DOHH2 (cell line): ENCODE measurements at regions not wholly inside any gene's neighbourhood (a gene's known extent, or its start where the extent isn't known, plus 50 kb on each side); places are given as distances from the start of the nearest gene placed in this dataset.

ENCODE experiments used
- H3F3A ChIP-seq: fragments of 200-600 bp; sonication (generic), shearing (Covaris generic); 2 replicates; pipeline ENCODE4 v1.6.0; 2016; ENCODE audit warnings: antibody characterized with exemption, mild to moderate bottlenecking; ENCODE audit not compliant: control insufficient read depth, insufficient read depth
- H3K27ac ChIP-seq: fragments of 200-600 bp; sonication (generic); 2 replicates; pipeline ENCODE4 v1.5.1; 2014; ENCODE audit warnings: low read depth, mild to moderate bottlenecking, low read length, moderate library complexity
- H3K27me3 ChIP-seq: fragments of 200-600 bp; sonication (generic); 2 replicates; pipeline ENCODE4 v1.6.1; 2014; ENCODE audit warnings: mild to moderate bottlenecking, low read length, mixed read lengths; ENCODE audit not compliant: control insufficient read depth
- H3K36me3 ChIP-seq: fragments of 200-600 bp; sonication (generic); 2 replicates; pipeline ENCODE4 v1.6.1; 2014; ENCODE audit warnings: mild to moderate bottlenecking, low read length, moderate library complexity, mixed read lengths; ENCODE audit not compliant: control insufficient read depth
- H3K4me1 ChIP-seq: fragments of 200-600 bp; sonication (generic); 2 replicates; pipeline ENCODE4 v1.6.1; 2014; ENCODE audit warnings: mild to moderate bottlenecking, low read length, mixed read lengths; ENCODE audit not compliant: control insufficient read depth
- H3K4me2 ChIP-seq: fragments of 200-600 bp; sonication (generic); 2 replicates; pipeline ENCODE4 v1.6.0; 2014; ENCODE audit warnings: mild to moderate bottlenecking, low read length, moderate library complexity
- H3K4me3 ChIP-seq: fragments of 200-600 bp; sonication (generic); 2 replicates; pipeline ENCODE4 v1.5.1; 2014; ENCODE audit warnings: mild to moderate bottlenecking, low read length, mixed read lengths
- H3K79me2 ChIP-seq: fragments of 200-600 bp; sonication (generic); 2 replicates; pipeline ENCODE4 v1.6.1; 2014; ENCODE audit warnings: mild to moderate bottlenecking, low read length, mixed read lengths; ENCODE audit not compliant: control insufficient read depth
- H3K9me2 ChIP-seq: fragments of 200-600 bp; sonication (generic); replicated peaks from 2 replicates; pipeline ENCODE4 v1.6.1; 2014; ENCODE audit warnings: mild to moderate bottlenecking, low read length, mixed read lengths; ENCODE audit not compliant: control insufficient read depth
- H3K9me3 ChIP-seq: fragments of 200-600 bp; sonication (generic); 2 replicates; pipeline ENCODE4 v1.6.1; 2014; ENCODE audit warnings: antibody characterized with exemption, low read length, mixed read lengths; ENCODE audit not compliant: control insufficient read depth, insufficient read depth
- H4K20me1 ChIP-seq: fragments of 200-600 bp; sonication (generic); 2 replicates; pipeline ENCODE4 v1.6.0; 2014; ENCODE audit warnings: low read depth, mild to moderate bottlenecking, antibody characterized with exemption, low read length, moderate library complexity; ENCODE audit not compliant: control insufficient read depth, insufficient read depth
- EZH2phosphoT487 ChIP-seq: fragments of 200-600 bp; sonication (generic); IDR thresholded peaks from 2 replicates; pipeline ENCODE4 v1.6.1; 2017; ENCODE audit warnings: borderline replicate concordance, mild to moderate bottlenecking, antibody characterized with exemption, low read length, moderate library complexity, mixed read lengths
- TF ChIP-seq, protein P1 (sequence below): fragments of 200-600 bp; sonication (generic); IDR thresholded peaks from one replicate; pipeline ENCODE4 v1.5.1; 2014; ENCODE audit warnings: antibody characterized with exemption, mild to moderate bottlenecking, low read depth, low read length; ENCODE audit not compliant: poor library complexity, severe bottlenecking

DNA sequence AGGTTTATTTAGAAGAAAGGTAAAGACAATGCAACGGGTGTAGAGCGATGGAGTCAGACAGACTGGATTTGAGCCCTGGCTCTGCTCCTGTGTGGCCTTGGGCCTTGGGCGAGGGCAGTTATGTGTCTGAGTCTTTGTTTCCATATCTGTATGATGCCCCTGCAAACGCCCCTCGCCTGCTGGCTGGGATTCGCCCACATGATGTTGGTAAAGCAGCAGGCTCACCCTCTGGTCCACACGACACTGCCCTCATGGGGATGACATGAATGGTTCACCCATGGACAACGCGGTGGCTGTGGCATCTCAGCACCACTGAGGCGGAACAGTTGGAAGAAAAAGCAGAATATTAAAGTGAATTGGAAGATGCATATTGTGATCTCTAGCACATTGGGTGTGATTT, 60.3 kb downstream of the FOXL1 start:
- TF ChIP-seq, protein P1, sequence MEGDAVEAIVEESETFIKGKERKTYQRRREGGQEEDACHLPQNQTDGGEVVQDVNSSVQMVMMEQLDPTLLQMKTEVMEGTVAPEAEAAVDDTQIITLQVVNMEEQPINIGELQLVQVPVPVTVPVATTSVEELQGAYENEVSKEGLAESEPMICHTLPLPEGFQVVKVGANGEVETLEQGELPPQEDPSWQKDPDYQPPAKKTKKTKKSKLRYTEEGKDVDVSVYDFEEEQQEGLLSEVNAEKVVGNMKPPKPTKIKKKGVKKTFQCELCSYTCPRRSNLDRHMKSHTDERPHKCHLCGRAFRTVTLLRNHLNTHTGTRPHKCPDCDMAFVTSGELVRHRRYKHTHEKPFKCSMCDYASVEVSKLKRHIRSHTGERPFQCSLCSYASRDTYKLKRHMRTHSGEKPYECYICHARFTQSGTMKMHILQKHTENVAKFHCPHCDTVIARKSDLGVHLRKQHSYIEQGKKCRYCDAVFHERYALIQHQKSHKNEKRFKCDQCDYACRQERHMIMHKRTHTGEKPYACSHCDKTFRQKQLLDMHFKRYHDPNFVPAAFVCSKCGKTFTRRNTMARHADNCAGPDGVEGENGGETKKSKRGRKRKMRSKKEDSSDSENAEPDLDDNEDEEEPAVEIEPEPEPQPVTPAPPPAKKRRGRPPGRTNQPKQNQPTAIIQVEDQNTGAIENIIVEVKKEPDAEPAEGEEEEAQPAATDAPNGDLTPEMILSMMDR: no peak
- TF ChIP-seq EZH2phosphoT487: no peak
- no peaks in the 10 kb centered on the region for H3K4me1 ChIP-seq
- no peak overlapping the region for H3K4me3 ChIP-seq
- no peaks in the 10 kb centered on the region for H3K36me3 ChIP-seq
- no peak overlapping the region for H3K27ac ChIP-seq
- H3K27me3 ChIP-seq: no peaks in the 10 kb centered on the region
- no peak overlapping the region for H3K4me2 ChIP-seq
- no peaks in the 10 kb centered on the region for H4K20me1 ChIP-seq
- H3K9me2 ChIP-seq: no peaks in the 10 kb centered on the region
- no peaks in the 10 kb centered on the region for H3K79me2 ChIP-seq
- no peaks in the 10 kb centered on the region for H3F3A ChIP-seq
- H3K9me3 ChIP-seq: peaks cover 3% of the 10 kb centered on the region; the same call in 1 of the 2 replicates

DNA sequence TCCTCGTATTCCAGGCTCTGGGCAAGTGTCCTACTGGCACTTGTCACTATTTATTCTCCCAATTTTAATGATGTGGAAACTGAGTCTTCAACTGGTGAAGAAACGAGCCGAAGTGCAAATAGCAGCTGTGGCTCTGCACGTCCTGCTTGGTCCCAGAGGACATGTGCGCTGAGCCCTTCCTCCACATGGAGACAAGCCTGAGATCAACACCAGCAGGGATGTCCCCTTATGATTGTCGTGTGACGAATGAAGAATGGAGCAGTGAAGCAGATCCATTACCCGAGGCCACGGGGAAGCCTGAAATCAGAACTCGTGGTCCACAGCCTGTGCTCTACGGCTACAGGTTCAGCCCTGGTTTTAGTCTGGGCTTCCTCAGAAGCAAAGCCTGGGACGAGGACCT, 61.0 kb downstream of the FOXL1 start:
- Histone ChIP-seq H3K9me2 (no peaks in the 10 kb centered on the region), H3K27ac (no peak overlapping the region), H3K9me3 (peaks cover 3% of the 10 kb centered on the region; the same call in 1 of the 2 replicates), H3K4me3 (no peak overlapping the region), H3F3A (no peaks in the 10 kb centered on the region), H3K4me2 (no peak overlapping the region), H3K27me3 (no peaks in the 10 kb centered on the region), H3K36me3 (no peaks in the 10 kb centered on the region), H4K20me1 (no peaks in the 10 kb centered on the region), H3K4me1 (no peaks in the 10 kb centered on the region), H3K79me2 (no peaks in the 10 kb centered on the region)
- no peak for TF ChIP-seq EZH2phosphoT487
- TF ChIP-seq, protein P1: no peak

DNA sequence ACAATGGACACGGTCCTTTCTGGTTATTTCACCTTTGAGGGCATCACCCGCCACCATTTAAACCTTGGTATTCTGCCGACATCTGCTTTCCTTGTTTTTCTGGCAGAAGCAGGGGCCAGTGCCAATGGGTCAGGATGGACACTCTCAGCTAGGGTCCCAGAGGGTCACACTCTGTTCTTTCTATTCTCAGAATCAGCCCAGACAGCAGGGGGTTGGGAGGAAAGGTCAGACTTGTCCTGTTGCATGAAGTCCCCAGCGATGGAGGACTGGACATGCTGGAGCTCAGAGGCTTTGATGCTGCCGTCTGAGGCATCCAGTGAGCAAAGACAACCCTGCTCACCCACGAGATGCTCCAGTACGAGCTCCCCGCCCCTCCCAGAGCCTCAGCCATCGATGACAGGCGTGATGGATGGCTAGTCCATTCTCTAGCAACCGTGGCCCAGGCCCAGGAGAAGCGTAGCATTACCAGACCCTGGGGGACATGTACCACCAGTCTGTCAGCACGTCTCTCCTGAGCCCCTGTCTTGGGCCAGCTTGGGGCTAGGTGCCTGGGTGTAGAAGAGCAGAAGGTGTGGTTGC, 62.0 kb downstream of the FOXL1 start:
- Histone ChIP-seq H3F3A (no peaks in the 10 kb centered on the region), H4K20me1 (no peaks in the 10 kb centered on the region), H3K9me2 (no peaks in the 10 kb centered on the region), H3K79me2 (no peaks in the 10 kb centered on the region), H3K36me3 (no peaks in the 10 kb centered on the region), H3K4me2 (no peak overlapping the region), H3K4me3 (no peak overlapping the region), H3K27me3 (no peaks in the 10 kb centered on the region), H3K9me3 (peaks cover 3% of the 10 kb centered on the region; the same call in 1 of the 2 replicates), H3K27ac (no peak overlapping the region), H3K4me1 (no peaks in the 10 kb centered on the region)
- TF ChIP-seq, protein P1: no peak
- TF ChIP-seq EZH2phosphoT487: no peak
